8988T (cell line): ENCODE measurements at regions not wholly inside any gene's neighbourhood (a gene's known extent, or its start where the extent isn't known, plus 50 kb on each side); places are given as distances from the start of the nearest gene placed in this dataset.
"Not testable (repeated sequence)": the region's sequence is repeated elsewhere in the genome, so short reads cannot be mapped to it uniquely, and the experiment has no call there.

Experiments used
- DNase-seq: peaks from one replicate; pipeline ENCODE4 v3.0.0; 2011

- no peak for DNase-seq
Observed at GRCh38 chr20:12512755-12513154, 496.0 kb upstream of the SPTLC3 start.

- no peak for DNase-seq
Observed at GRCh38 chr20:12528104-12528503, 480.7 kb upstream of the SPTLC3 start.

GRCh38 chr20:12528591-12529041, 480.2 kb upstream of the SPTLC3 start:
- no peak for DNase-seq

- no peak for DNase-seq
Observed at GRCh38 chr20:12531626-12532025, 477.1 kb upstream of the SPTLC3 start.

GRCh38 chr20:12535316-12535715, 473.5 kb upstream of the SPTLC3 start:
- no peak for DNase-seq

- DNase-seq: no peak
Observed at GRCh38 chr20:12535770-12536169, 473.0 kb upstream of the SPTLC3 start.

- no peak for DNase-seq
Observed at GRCh38 chr20:12554426-12554825, 454.3 kb upstream of the SPTLC3 start.

GRCh38 chr20:12555369-12555768, 453.4 kb upstream of the SPTLC3 start:
- DNase-seq: no peak

- not testable (repeated sequence) for DNase-seq
Observed at GRCh38 chr20:12555849-12556248, 452.9 kb upstream of the SPTLC3 start.

- DNase-seq: no peak
Observed at GRCh38 chr20:12557224-12557623, 451.5 kb upstream of the SPTLC3 start.

- no peak for DNase-seq
Observed at GRCh38 chr20:12564979-12565378, 443.8 kb upstream of the SPTLC3 start.

- no peak for DNase-seq
Observed at GRCh38 chr20:12566596-12566995, 442.2 kb upstream of the SPTLC3 start.

GRCh38 chr20:12570371-12570770, 438.4 kb upstream of the SPTLC3 start:
- no peak for DNase-seq

GRCh38 chr20:12573442-12573841, 435.3 kb upstream of the SPTLC3 start:
- DNase-seq: no peak

GRCh38 chr20:12575352-12576095, 433.2 kb upstream of the SPTLC3 start:
- DNase-seq: no peak

- no peak for DNase-seq
Observed at GRCh38 chr20:12577213-12577612, 431.6 kb upstream of the SPTLC3 start.

GRCh38 chr20:12581644-12582289, 427.0 kb upstream of the SPTLC3 start:
- DNase-seq: no peak

GRCh38 chr20:12582710-12583109, 426.1 kb upstream of the SPTLC3 start:
- DNase-seq: not testable (repeated sequence)

- no peak for DNase-seq
Observed at GRCh38 chr20:12591949-12592470, 416.8 kb upstream of the SPTLC3 start.

- no peak for DNase-seq
Observed at GRCh38 chr20:12592756-12593155, 416.0 kb upstream of the SPTLC3 start.

GRCh38 chr20:12593342-12593873, 415.4 kb upstream of the SPTLC3 start:
- no peak for DNase-seq

- no peak for DNase-seq
Observed at GRCh38 chr20:12594410-12595088, 414.2 kb upstream of the SPTLC3 start.

GRCh38 chr20:12595841-12596240, 412.9 kb upstream of the SPTLC3 start:
- DNase-seq: no peak
